A549 (cell line): ENCODE measurements at regions not wholly inside any gene's neighbourhood (a gene's known extent, or its start where the extent isn't known, plus 50 kb on each side); places are given as distances from the start of the nearest gene placed in this dataset.

ENCODE experiments used
- ATAC-seq, 2 experiments: fragments of 200-7000 bp in 1 of 2; fragments of >200 bp in 1 of 2; cut with Nextera tagmentation in 1 of 2; cut with Tn5 transposase in 1 of 2; 3 replicates each; pipeline versions ENCODE4 v1.8.0 to v1.9.1; 2018 to 2020; ENCODE audit warnings: mild to moderate bottlenecking in 1 of 2, moderate library complexity in 1 of 2
- CTCF ChIA-PET: fragments of 300-600 bp; sonication (Branson Sonifier 250); formaldehyde crosslinking; extraction: SDS; loops from one replicate; lab custom pipeline; 2021; ENCODE audit warnings: antibody characterized with exemption, inconsistent platforms; lab: Yijun Ruan, JAX
- POLR2A ChIA-PET: fragments of 350-600 bp; formaldehyde crosslinking; extraction: SDS; loops from one replicate; lab custom pipeline; 2021; ENCODE audit warnings: antibody characterized with exemption, inconsistent platforms; lab: Yijun Ruan, JAX
- DNase-seq, 2 experiments: peaks; one replicate each; pipeline versions ENCODE4 v3.0.0 to v3.0.0-alpha.2; 2011 to 2016; ENCODE audit warnings: low read depth in 1 of 2, low spot score in 1 of 2
- FAIRE-seq: peaks from 2 replicates; lab custom pipeline; 2011; peaks lifted over from hg19 to GRCh38; lab: Jason Lieb, UNC
- H3K27ac ChIP-seq, 2 experiments: fragments of >200 bp; sonication (Bioruptor Twin); formaldehyde crosslinking; 3 replicates each; pipeline ENCODE4 v1.5.1; 2016 to 2017
- H3K4me1 ChIP-seq: fragments of >200 bp; sonication (Bioruptor Twin); formaldehyde crosslinking; 3 replicates; pipeline ENCODE4 v1.6.1; 2016
- H3K4me2 ChIP-seq: fragments of >200 bp; sonication (Bioruptor Twin); formaldehyde crosslinking; 3 replicates; pipeline ENCODE4 v1.6.1; 2016
- H3K4me3 ChIP-seq: fragments of >200 bp; sonication (Bioruptor Twin); formaldehyde crosslinking; 3 replicates; pipeline ENCODE4 v1.5.1; 2016
- H3K9me3 ChIP-seq: fragments of >200 bp; sonication (Bioruptor Twin); formaldehyde crosslinking; 3 replicates; pipeline ENCODE4 v1.6.1; 2016
- BHLHE40 ChIP-seq: IDR thresholded peaks from 2 replicates; pipeline ENCODE4 v1.6.1; 2012; ENCODE audit warnings: low read depth, low read length, inconsistent platforms
- CBX2 ChIP-seq: fragments of 200-600 bp; sonication (generic); IDR thresholded peaks from 2 replicates; pipeline ENCODE4 v1.6.1; 2016; ENCODE audit warnings: low read depth, mild to moderate bottlenecking, borderline replicate concordance
- CEBPB ChIP-seq, 2 experiments: fragments of >200 bp in 1 of 2; sonication (Bioruptor Twin) in 1 of 2; formaldehyde crosslinking in 1 of 2; IDR thresholded peaks; 2 replicates each; pipeline ENCODE4 v1.6.1; 2012 to 2016
- CHD2 ChIP-seq: fragments of 150-350 bp; IDR thresholded peaks from 2 replicates; pipeline ENCODE4 v1.6.1; 2014; ENCODE audit warnings: low read length; ENCODE audit not compliant: partially characterized antibody
- CHD4 ChIP-seq: fragments of 200-600 bp; sonication (generic); IDR thresholded peaks from 2 replicates; pipeline ENCODE4 v1.6.1; 2016; ENCODE audit warnings: antibody characterized with exemption, mild to moderate bottlenecking, borderline replicate concordance
- EHF ChIP-seq: fragments of 250-450 bp; sonication (Bioruptor Pico); IDR thresholded peaks from 2 replicates; pipeline ENCODE4 v1.5.0; 2020; ENCODE audit warnings: mild to moderate bottlenecking
- EP300 ChIP-seq, 2 experiments: fragments of >200 bp; sonication (Bioruptor Twin); formaldehyde crosslinking; IDR thresholded peaks; 2 replicates in 1 of 2; 3 replicates in 1 of 2; pipeline ENCODE4 v1.6.1; 2016 to 2017
- FOSL2 ChIP-seq, 2 experiments: fragments of 450-650 bp in 1 of 2; fragments of >200 bp in 1 of 2; sonication (Bioruptor Twin) in 1 of 2; formaldehyde crosslinking; IDR thresholded peaks; 2 replicates each; pipeline versions ENCODE4 v1.5.0 to v1.6.1; 2016 to 2020; ENCODE audit warnings: mild to moderate bottlenecking in 1 of 2, moderate library complexity in 1 of 2
- FOXS1 ChIP-seq: fragments of 250-450 bp; sonication (Bioruptor Pico); IDR thresholded peaks from 2 replicates; pipeline ENCODE4 v1.5.0; 2020; ENCODE audit warnings: mild to moderate bottlenecking, moderate library complexity
- HDAC2 ChIP-seq: fragments of 200-600 bp; sonication (generic); IDR thresholded peaks from 2 replicates; pipeline ENCODE4 v1.6.1; 2016
- HEYL ChIP-seq: fragments of 250-450 bp; sonication (Bioruptor Pico); IDR thresholded peaks from 2 replicates; pipeline ENCODE4 v1.8.0; 2021; ENCODE audit warnings: mild to moderate bottlenecking, moderate library complexity
- HOXA7 ChIP-seq: fragments of 250-450 bp; sonication (Bioruptor Pico); IDR thresholded peaks from 2 replicates; pipeline ENCODE4 v1.5.0; 2020; ENCODE audit warnings: mild to moderate bottlenecking, moderate library complexity
- HOXB13 ChIP-seq: fragments of 250-450 bp; sonication (Bioruptor Pico); IDR thresholded peaks from 2 replicates; pipeline ENCODE4 v1.5.0; 2020; ENCODE audit warnings: low read depth, mild to moderate bottlenecking, moderate library complexity
- JUNB ChIP-seq: fragments of >200 bp; sonication (Bioruptor Twin); formaldehyde crosslinking; IDR thresholded peaks from 2 replicates; pipeline ENCODE4 v1.6.1; 2016
- KDM1A ChIP-seq: fragments of 200-600 bp; sonication (generic); IDR thresholded peaks from 2 replicates; pipeline ENCODE4 v1.6.1; 2016; ENCODE audit warnings: low read depth, mild to moderate bottlenecking
- NFE2L2 ChIP-seq: fragments of 150-350 bp; conservative IDR thresholded peaks from 2 replicates; pipeline ENCODE4 v1.6.1; 2014; ENCODE audit warnings: low read length
- POLR2A ChIP-seq: IDR thresholded peaks from 2 replicates; pipeline ENCODE4 v1.6.1; 2012; ENCODE audit warnings: mild to moderate bottlenecking, low read length
- POLR2AphosphoS2 ChIP-seq: conservative IDR thresholded peaks from 2 replicates; pipeline ENCODE4 v1.6.1; 2012; ENCODE audit warnings: low read length, improper control_type of control experiment, inconsistent platforms
- RCOR1 ChIP-seq: fragments of 150-350 bp; IDR thresholded peaks from 2 replicates; pipeline ENCODE4 v1.6.1; 2014; ENCODE audit warnings: antibody characterized with exemption, low read length, low read depth
- RFX5 ChIP-seq: fragments of 450-650 bp; IDR thresholded peaks from 2 replicates; pipeline ENCODE4 v1.7.1; 2014; ENCODE audit warnings: antibody characterized with exemption, mild to moderate bottlenecking, moderate library complexity
- TFCP2L1 ChIP-seq: fragments of 250-450 bp; sonication (Bioruptor Pico); IDR thresholded peaks from 2 replicates; pipeline ENCODE4 v1.5.0; 2021; ENCODE audit warnings: mild to moderate bottlenecking
- TP53 ChIP-seq: fragments of 250-450 bp; sonication (Bioruptor Pico); IDR thresholded peaks from 2 replicates; pipeline ENCODE4 v1.5.0; 2021; ENCODE audit warnings: mild to moderate bottlenecking, moderate library complexity
- ZC3H11A ChIP-seq: fragments of 450-650 bp; IDR thresholded peaks from 2 replicates; pipeline ENCODE4 v1.6.1; 2014; ENCODE audit warnings: antibody characterized with exemption, mild to moderate bottlenecking
- ZFP36 ChIP-seq: fragments of 450-650 bp; IDR thresholded peaks from 2 replicates; pipeline ENCODE4 v1.6.1; 2014; ENCODE audit warnings: borderline replicate concordance; ENCODE audit not compliant: partially characterized antibody
- ZSCAN20 ChIP-seq: fragments of 250-450 bp; sonication (Bioruptor Pico); IDR thresholded peaks from 2 replicates; pipeline ENCODE4 v1.8.0; 2022; ENCODE audit warnings: mild to moderate bottlenecking, moderate library complexity
- WGBS: methylation state at CpG from one replicate; pipeline ENCODE4 v1.1.6; 2017; ENCODE audit errors: missing lambda C conversion rate; 5-methylcytosine and 5-hydroxymethylcytosine counted together
- TF ChIP-seq, protein P1 (sequence below): fragments of 450-650 bp; IDR thresholded peaks from 2 replicates; pipeline ENCODE4 v1.6.1; 2014; ENCODE audit warnings: antibody characterized with exemption
- TF ChIP-seq, protein P2 (sequence below): IDR thresholded peaks from 2 replicates; pipeline ENCODE4 v1.6.1; 2012; ENCODE audit warnings: low read depth, borderline replicate concordance
- TF ChIP-seq, protein P3 (sequence below): fragments of 250-450 bp; sonication (Bioruptor Pico); IDR thresholded peaks from 2 replicates; pipeline ENCODE4 v1.5.0; 2020; ENCODE audit warnings: low read depth, mild to moderate bottlenecking, moderate library complexity

- no peaks in the 10 kb centered on the region for H3K4me1 ChIP-seq
- WGBS: 59% methylated on average over 6 of the region's 6 CpGs
- FAIRE-seq (no peak), DNase-seq (no peak), ATAC-seq (no peak)
- TF ChIP-seq HOXA7 (no peak), CHD2 (no peak)
- ChIA-PET POLR2A (no interaction called here), CTCF (interaction anchor here (0.6 kb wide), 1 partner anchor 9 kb away, joined by 3 read pairs; no protein-coding TSS in a partner anchor)
- no peak overlapping the region for H3K4me3 ChIP-seq
- H3K27ac ChIP-seq: no peak overlapping the region
- H3K9me3 ChIP-seq: no peaks in the 10 kb centered on the region
- no peak overlapping the region for H3K4me2 ChIP-seq
Measured at GRCh38 chr18:14928396-14928795, 180.4 kb downstream of the ANKRD30B start.

DNA sequence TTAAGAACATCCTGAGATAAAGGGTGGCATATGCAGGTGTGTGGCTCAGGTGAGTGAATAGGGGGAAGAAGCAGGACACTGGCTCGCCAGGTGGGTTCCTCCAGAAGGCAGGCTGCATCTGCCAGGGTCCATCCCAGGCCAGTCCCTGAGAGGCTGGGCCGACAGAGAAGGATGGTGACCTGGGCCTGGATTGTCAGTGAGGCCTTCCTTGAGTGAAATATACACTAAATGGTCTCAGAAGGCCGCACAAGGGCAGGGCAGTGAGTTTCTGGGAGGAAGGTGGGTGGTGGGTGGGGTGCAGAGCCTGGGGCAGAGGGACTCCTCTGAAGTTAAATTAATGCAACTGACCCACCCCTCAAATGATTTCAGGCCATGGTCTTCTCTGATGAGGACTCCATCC is 182.1 kb downstream of the ANKRD30B start:
- ATAC-seq (no peak), FAIRE-seq (no peak), DNase-seq (no peak)
- POLR2A ChIA-PET: no interaction called here
- CTCF ChIA-PET: no interaction called here
- H3K27ac ChIP-seq: no peak overlapping the region
- H3K4me2 ChIP-seq: no peak overlapping the region
- H3K4me1 ChIP-seq: no peaks in the 10 kb centered on the region
- H3K9me3 ChIP-seq: no peaks in the 10 kb centered on the region
- H3K4me3 ChIP-seq: no peak overlapping the region
- no peak for TF ChIP-seq HOXB13
- 0% methylated on average over 2 of the region's 3 CpGs for WGBS

- WGBS: 46% methylated on average over 2 of the region's 2 CpGs
- TF ChIP-seq ZSCAN20 (CRISPR knock-in tag) (no peak), ZFP36 (no peak), POLR2A (no peak), TP53 (CRISPR knock-in tag) (no peak), FOSL2 (IDR thresholded peaks at IDR 0.05) (no peak), FOSL2 (CRISPR knock-in tag; IDR thresholded peaks at IDR 0.05) (no peak), JUNB (no peak), ZC3H11A (no peak), RFX5 (no peak), KDM1A (no peak), CHD2 (no peak), BHLHE40 (no peak), CHD4 (no peak)
- Histone ChIP-seq H3K27ac (no peak overlapping the region), H3K4me1 (no peaks in the 10 kb centered on the region), H3K4me3 (no peak overlapping the region), H3K9me3 (no peaks in the 10 kb centered on the region), H3K4me2 (no peak overlapping the region)
- CTCF ChIA-PET: no interaction called here
- POLR2A ChIA-PET: no interaction called here
- ATAC-seq (no peak), DNase-seq (no peak), FAIRE-seq (no peak)
Measured at GRCh38 chr18:14930576-14930975, 182.6 kb downstream of the ANKRD30B start.

DNA sequence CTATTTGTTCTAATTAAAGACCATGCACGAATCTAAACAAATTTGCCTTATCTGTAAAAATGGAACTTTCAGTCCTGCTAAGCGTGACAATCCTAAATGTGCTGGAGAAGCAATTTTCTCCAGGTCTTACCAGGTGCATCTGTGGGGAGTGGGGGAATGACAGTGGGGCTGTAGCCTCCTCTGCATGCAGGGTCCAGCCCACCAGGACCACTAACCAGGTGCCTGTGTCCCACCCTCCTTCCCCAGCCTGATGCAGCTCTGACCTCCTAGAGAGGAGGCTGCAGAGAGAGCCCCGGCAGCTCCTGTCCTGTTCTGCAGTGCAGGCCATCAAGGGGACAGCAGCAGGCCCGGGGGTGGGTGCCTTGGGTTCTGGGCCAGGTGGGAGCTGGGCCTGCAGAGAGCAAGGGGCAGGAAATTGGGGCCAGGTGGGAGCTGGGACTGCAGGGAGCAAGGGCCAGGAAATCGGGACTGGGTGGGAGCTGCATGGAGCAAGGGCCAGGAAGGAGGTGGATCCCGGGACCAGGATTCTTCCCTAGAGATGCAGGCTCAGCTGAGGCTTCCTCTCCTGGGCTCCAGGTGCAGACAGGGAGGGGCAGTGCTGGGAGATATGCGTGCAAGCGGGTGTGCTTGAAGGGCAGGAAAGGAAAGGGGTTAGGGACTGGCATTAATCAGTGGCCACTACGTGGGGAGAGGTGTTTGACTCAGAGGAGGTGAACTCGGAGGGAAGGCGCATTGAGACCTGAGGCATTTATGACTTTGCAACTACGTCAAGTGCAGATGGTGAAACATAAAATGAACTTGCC is 185.3 kb downstream of the ANKRD30B start:
- Histone ChIP-seq H3K4me1 (no peaks in the 10 kb centered on the region), H3K4me3 (no peak overlapping the region)
- POLR2A ChIA-PET: no interaction called here
- TF ChIP-seq POLR2AphosphoS2: no peak
- TF ChIP-seq, all 56 proteins: peak for 0
- 6% methylated on average over 10 of the region's 12 CpGs for WGBS
- H3K9me3 ChIP-seq: no peaks in the 10 kb centered on the region
- ATAC-seq: no peak
- no peak overlapping the region for H3K27ac ChIP-seq
- no peak overlapping the region for H3K4me2 ChIP-seq
- CTCF ChIA-PET: no interaction called here
- no peak for DNase-seq
- no peak for FAIRE-seq

DNA sequence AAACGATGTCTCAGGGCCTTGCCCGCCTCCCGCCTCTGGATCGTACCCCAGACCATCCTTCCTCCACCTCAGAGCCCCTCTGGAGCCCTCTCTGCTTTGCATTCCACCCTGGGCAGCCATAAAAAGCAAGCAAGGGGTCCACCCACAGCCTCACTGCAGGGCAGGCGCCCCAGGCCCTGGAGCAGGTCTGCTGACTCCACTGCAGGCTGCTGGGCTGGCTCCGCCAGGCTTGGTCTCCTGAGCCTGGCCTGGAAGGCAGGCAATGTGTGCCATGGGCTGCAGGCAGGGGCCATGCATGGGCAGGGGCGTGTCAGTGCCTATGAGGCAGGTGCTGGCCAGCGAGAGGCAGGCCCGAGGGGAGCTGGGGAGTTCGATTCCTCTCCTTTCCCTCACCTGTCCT is 186.0 kb downstream of the ANKRD30B start:
- ATAC-seq (no peak), FAIRE-seq (no peak), DNase-seq (no peak)
- Histone ChIP-seq H3K27ac (no peak overlapping the region), H3K4me3 (no peak overlapping the region), H3K4me1 (no peaks in the 10 kb centered on the region), H3K4me2 (no peak overlapping the region), H3K9me3 (no peaks in the 10 kb centered on the region)
- ChIA-PET CTCF (no interaction called here), POLR2A (no interaction called here)
- 3% methylated on average over 5 of the region's 10 CpGs for WGBS
- TF ChIP-seq, protein P1, sequence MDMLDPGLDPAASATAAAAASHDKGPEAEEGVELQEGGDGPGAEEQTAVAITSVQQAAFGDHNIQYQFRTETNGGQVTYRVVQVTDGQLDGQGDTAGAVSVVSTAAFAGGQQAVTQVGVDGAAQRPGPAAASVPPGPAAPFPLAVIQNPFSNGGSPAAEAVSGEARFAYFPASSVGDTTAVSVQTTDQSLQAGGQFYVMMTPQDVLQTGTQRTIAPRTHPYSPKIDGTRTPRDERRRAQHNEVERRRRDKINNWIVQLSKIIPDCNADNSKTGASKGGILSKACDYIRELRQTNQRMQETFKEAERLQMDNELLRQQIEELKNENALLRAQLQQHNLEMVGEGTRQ: no peak
- TF ChIP-seq CBX2 (no peak), NFE2L2 (no peak), HEYL (CRISPR knock-in tag) (no peak), HDAC2 (no peak), EHF (no peak), EP300 (IDR thresholded peaks at IDR 0.05) (no peak), RCOR1 (no peak), JUNB (no peak), TFCP2L1 (CRISPR knock-in tag) (no peak), FOXS1 (CRISPR knock-in tag) (no peak), CEBPB (IDR thresholded peaks at IDR 0.05) (no peak), POLR2A (no peak)
- TF ChIP-seq, protein P2, sequence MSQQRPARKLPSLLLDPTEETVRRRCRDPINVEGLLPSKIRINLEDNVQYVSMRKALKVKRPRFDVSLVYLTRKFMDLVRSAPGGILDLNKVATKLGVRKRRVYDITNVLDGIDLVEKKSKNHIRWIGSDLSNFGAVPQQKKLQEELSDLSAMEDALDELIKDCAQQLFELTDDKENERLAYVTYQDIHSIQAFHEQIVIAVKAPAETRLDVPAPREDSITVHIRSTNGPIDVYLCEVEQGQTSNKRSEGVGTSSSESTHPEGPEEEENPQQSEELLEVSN: no peak
- TF ChIP-seq, protein P3, sequence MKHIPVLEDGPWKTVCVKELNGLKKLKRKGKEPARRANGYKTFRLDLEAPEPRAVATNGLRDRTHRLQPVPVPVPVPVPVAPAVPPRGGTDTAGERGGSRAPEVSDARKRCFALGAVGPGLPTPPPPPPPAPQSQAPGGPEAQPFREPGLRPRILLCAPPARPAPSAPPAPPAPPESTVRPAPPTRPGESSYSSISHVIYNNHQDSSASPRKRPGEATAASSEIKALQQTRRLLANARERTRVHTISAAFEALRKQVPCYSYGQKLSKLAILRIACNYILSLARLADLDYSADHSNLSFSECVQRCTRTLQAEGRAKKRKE (CRISPR knock-in tag): no peak
